Mucosa of descending colon (tissue), 3 donors: ENCODE measurements at regions not wholly inside any gene's neighbourhood (a gene's known extent, or its start where the extent isn't known, plus 50 kb on each side); places are given as distances from the start of the nearest gene placed in this dataset.

ENCODE experiments used
- ATAC-seq: fragments of 200-7000 bp; cut with Tn5 transposase; one replicate; pipeline ENCODE4 v1.9.1; 2020; ENCODE audit warnings: mild to moderate bottlenecking, moderate library complexity
- DNase-seq, 3 donors: peaks; one replicate each; pipeline ENCODE4 v3.0.0-alpha.2; 2020
- H3K36me3 ChIP-seq: fragments of 200-600 bp; one replicate; pipeline ENCODE4 v1.8.0; 2021; ENCODE audit warnings: low read depth, mild to moderate bottlenecking
- H3K4me1 ChIP-seq: fragments of 200-600 bp; one replicate; pipeline ENCODE4 v1.8.0; 2021; ENCODE audit warnings: low read depth, mild to moderate bottlenecking
- H3K4me3 ChIP-seq: fragments of 200-600 bp; one replicate; pipeline ENCODE4 v1.8.0; 2021; ENCODE audit warnings: mild to moderate bottlenecking
- H3K9me3 ChIP-seq: fragments of 200-600 bp; one replicate; pipeline ENCODE4 v1.8.0; 2021; ENCODE audit warnings: mild to moderate bottlenecking
- CTCF ChIP-seq: fragments of 200-600 bp; IDR thresholded peaks from one replicate; pipeline ENCODE4 v1.8.0; 2022; ENCODE audit warnings: antibody characterized with exemption, mild to moderate bottlenecking
- intact Hi-C, 2 donors: fragments of 100-400 bp; cut with DNase I in 1 of 2; cut with micrococcal nuclease in 1 of 2; formaldehyde crosslinking; loops; one replicate each; pipeline versions ENCODE4 v1.11.0 to v1.11.1; 2022; cut with DNase I, micrococcal nuclease
- donor health status: DM: no; HTN: no; CAD: no; lungs with moderate emphysema.
- donor health status: DM: no; HTN: no; CAD: no.
- donor health status: DM: no; HTN: yes; CAD: no.

GRCh38 chr12:97940629-97941028 lies 478.0 kb downstream of the RMST start:
- intact Hi-C loops: no loop called here
- no peaks in the 10 kb centered on the region for H3K4me1 ChIP-seq

DNA sequence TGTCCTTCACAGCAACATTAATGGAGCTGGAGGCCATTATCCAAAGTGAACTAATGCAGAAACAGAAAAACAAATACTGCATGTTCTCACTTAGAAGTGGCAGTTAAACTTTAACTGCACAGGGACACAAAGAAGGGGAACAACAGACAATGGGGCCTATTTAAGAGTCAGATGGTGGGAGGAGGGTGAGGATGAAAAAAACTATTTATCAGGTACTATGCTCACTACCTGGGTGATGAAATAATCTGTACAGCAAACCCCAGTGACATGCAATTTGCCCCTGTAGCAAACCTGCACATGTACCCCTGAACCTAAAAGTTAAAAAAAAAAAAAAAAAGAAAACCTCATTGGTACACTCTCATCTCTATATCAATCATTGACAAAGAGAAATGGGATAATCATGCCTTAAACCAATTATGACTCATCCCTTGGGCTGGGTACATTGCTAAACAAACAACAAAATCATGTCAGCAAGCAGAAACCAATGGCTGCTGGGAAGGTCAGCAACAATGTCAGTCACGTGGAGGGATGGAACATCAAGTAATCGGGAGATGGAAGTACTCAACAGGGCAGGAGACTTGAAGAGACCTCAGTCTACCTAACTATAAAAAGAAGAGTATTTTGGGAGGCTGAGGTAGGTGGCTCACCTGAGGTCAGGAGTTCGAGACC lies 479.2 kb downstream of the RMST start:
- ATAC-seq (no peak), DNase-seq (no peak)
- Histone ChIP-seq H3K36me3 (no peaks in the 10 kb centered on the region), H3K4me1 (no peaks in the 10 kb centered on the region), H3K4me3 (no peak overlapping the region), H3K9me3 (peaks cover 3% of the 10 kb centered on the region)
- TF ChIP-seq CTCF: no peak
- intact Hi-C loops: no loop called here

More at GRCh38 chr12:97940629-97941028, 478.0 kb downstream of the RMST start:
- no peak for ATAC-seq
- no peak for TF ChIP-seq CTCF
- no peak for DNase-seq
- Histone ChIP-seq H3K36me3 (no peaks in the 10 kb centered on the region), H3K9me3 (peaks cover 3% of the 10 kb centered on the region), H3K4me3 (no peak overlapping the region)

DNA sequence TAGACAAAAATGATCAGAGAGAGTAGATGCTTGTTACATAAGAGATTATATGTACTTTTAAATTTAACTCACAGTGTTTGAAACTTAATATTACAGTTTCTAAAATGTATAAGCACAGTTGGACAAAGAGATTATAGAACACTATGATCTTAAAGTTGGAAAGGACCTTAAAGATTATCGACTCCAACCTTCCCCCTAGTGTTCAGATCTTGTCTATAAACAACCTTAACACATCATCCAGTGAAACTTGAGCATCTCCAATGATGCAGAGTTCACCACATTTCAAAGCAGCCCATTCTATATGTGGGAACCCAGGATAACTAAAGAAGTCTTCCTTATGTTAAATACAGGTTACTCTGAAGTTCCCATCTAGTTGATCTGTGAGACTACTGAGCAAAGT lies 480.8 kb downstream of the RMST start:
- TF ChIP-seq CTCF: no peak
- no peaks in the 10 kb centered on the region for H3K36me3 ChIP-seq
- intact Hi-C loops: no loop called here
- peaks cover 5% of the 10 kb centered on the region for H3K9me3 ChIP-seq
- DNase-seq (no peak), ATAC-seq (no peak)
- H3K4me1 ChIP-seq: no peaks in the 10 kb centered on the region
- no peak overlapping the region for H3K4me3 ChIP-seq

DNA sequence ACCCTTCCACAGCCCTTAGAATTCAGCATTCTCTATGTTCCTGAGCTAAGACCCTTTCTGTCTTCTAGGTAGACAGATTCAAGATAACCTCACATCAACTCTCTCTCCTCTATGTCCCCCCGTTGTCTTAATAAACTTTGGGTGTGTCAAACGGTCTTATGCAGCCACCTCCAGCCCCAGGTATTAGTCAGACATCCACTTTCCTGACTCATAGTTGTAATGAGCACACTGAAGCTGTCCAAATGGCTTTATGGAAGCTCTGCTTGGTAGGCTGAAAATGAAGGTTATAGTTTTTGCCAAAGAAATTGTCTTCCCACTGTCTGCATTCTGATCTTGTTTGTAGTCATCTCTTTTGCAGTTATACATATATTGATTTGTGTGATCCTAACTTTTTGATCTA lies 482.0 kb downstream of the RMST start:
- no peak for TF ChIP-seq CTCF
- H3K4me1 ChIP-seq: no peaks in the 10 kb centered on the region
- intact Hi-C loops: no loop called here

GRCh38 chr12:97946701-97947100 lies 484.1 kb downstream of the RMST start:
- intact Hi-C loops: no loop called here
- Histone ChIP-seq H3K4me3 (no peak overlapping the region), H3K9me3 (peaks cover 5% of the 10 kb centered on the region), H3K4me1 (no peaks in the 10 kb centered on the region), H3K36me3 (no peaks in the 10 kb centered on the region)
- no peak for TF ChIP-seq CTCF
- DNase-seq: no peak
- no peak for ATAC-seq

More for the DNA sequence above, 482.0 kb downstream of the RMST start:
- no peak for ATAC-seq
- Histone ChIP-seq H3K36me3 (no peaks in the 10 kb centered on the region), H3K9me3 (peaks cover 5% of the 10 kb centered on the region), H3K4me3 (no peak overlapping the region)
- no peak for DNase-seq

GRCh38 chr12:97948591-97948990 lies 486.0 kb downstream of the RMST start:
- H3K4me3 ChIP-seq: no peak overlapping the region
- ATAC-seq (no peak), DNase-seq (no peak)
- peaks cover 5% of the 10 kb centered on the region for H3K9me3 ChIP-seq
- no peaks in the 10 kb centered on the region for H3K36me3 ChIP-seq
- H3K4me1 ChIP-seq: no peaks in the 10 kb centered on the region
- TF ChIP-seq CTCF: no peak
- intact Hi-C loops: no loop called here
